Neural progenitor cell (in vitro differentiated cells): ENCODE measurements at regions not wholly inside any gene's neighbourhood (a gene's known extent, or its start where the extent isn't known, plus 50 kb on each side); places are given as distances from the start of the nearest gene placed in this dataset.
A peak's percentile ranks its signal among the peaks of the same experiment; 100 is the strongest.

ENCODE experiments used
- DNase-seq: peaks from one replicate; pipeline ENCODE4 v3.0.0-alpha.2; 2016; ENCODE audit warnings: low spot score
- H2AFZ ChIP-seq: fragments of 200-600 bp; sonication (generic); replicated peaks from 2 replicates; pipeline ENCODE4 v1.6.1; 2016; ENCODE audit warnings: antibody characterized with exemption
- H3F3A ChIP-seq: fragments of 200-600 bp; sonication (generic); 2 replicates; pipeline ENCODE4 v1.6.1; 2016; ENCODE audit warnings: antibody characterized with exemption, low read depth
- H3K27ac ChIP-seq: fragments of 200-600 bp; sonication (generic); 2 replicates; pipeline ENCODE4 v1.5.1; 2016; ENCODE audit warnings: mild to moderate bottlenecking
- H3K27me3 ChIP-seq: fragments of 200-600 bp; sonication (generic); 2 replicates; pipeline ENCODE4 v1.6.1; 2016; ENCODE audit warnings: mild to moderate bottlenecking, moderate library complexity
- H3K36me3 ChIP-seq: fragments of 200-600 bp; sonication (generic); 2 replicates; pipeline ENCODE4 v1.5.1; 2016
- H3K4me1 ChIP-seq: fragments of 200-600 bp; sonication (generic); 2 replicates; pipeline ENCODE4 v1.6.1; 2016; ENCODE audit warnings: mixed run types
- H3K4me2 ChIP-seq: fragments of 200-600 bp; sonication (generic); 2 replicates; pipeline ENCODE4 v1.6.1; 2016
- H3K4me3 ChIP-seq: fragments of 200-600 bp; sonication (generic); 2 replicates; pipeline ENCODE4 v1.5.1; 2016
- H3K79me2 ChIP-seq: fragments of 200-600 bp; sonication (generic); 2 replicates; pipeline ENCODE4 v1.6.1; 2016; ENCODE audit warnings: low read depth
- H3K9ac ChIP-seq: fragments of 200-600 bp; sonication (generic); 2 replicates; pipeline ENCODE4 v1.6.1; 2016
- H3K9me3 ChIP-seq: fragments of 200-600 bp; sonication (generic); 2 replicates; pipeline ENCODE4 v1.5.1; 2016; ENCODE audit warnings: low read depth
- H4K20me1 ChIP-seq: fragments of 200-600 bp; sonication (generic); 2 replicates; pipeline ENCODE4 v1.6.1; 2016; ENCODE audit warnings: low read depth
- H3K27ac Mint-ChIP-seq: 3 replicates; pipeline ENCODE4 v1.8.0; 2021; ENCODE audit warnings: mixed read lengths
- H3K27me3 Mint-ChIP-seq: 2 replicates; pipeline ENCODE4 v1.8.0; 2022; ENCODE audit warnings: low read depth, mild to moderate bottlenecking, inconsistent platforms, moderate library complexity, mixed read lengths; ENCODE audit not compliant: insufficient read depth
- H3K36me3 Mint-ChIP-seq: 3 replicates; pipeline ENCODE4 v1.8.0; 2021; ENCODE audit warnings: mixed read lengths
- H3K4me1 Mint-ChIP-seq: 3 replicates; pipeline ENCODE4 v1.8.0; 2021; ENCODE audit warnings: mixed read lengths
- H3K4me3 Mint-ChIP-seq: 3 replicates; pipeline ENCODE4 v1.8.0; 2021; ENCODE audit warnings: mild to moderate bottlenecking, moderate library complexity, mixed read lengths
- H3K9me3 Mint-ChIP-seq: 3 replicates; pipeline ENCODE4 v1.8.0; 2020; ENCODE audit warnings: mixed read lengths
- CTCF ChIP-seq: fragments of 200-600 bp; sonication (generic); IDR thresholded peaks from 2 replicates; pipeline ENCODE4 v1.5.1; 2017; ENCODE audit warnings: antibody characterized with exemption, mild to moderate bottlenecking
- EZH2 ChIP-seq: fragments of 200-600 bp; sonication (generic); IDR thresholded peaks from 2 replicates; pipeline ENCODE4 v1.6.1; 2017; ENCODE audit warnings: antibody characterized with exemption, mild to moderate bottlenecking, moderate library complexity
- EZH2phosphoT487 ChIP-seq: fragments of 200-600 bp; sonication (generic); IDR thresholded peaks from 2 replicates; pipeline ENCODE4 v1.6.1; 2017; ENCODE audit warnings: antibody characterized with exemption

- no peak overlapping the region for H3K4me3 Mint-ChIP-seq
- Histone ChIP-seq H3K4me2 (no peak overlapping the region), H2AFZ (peak overlapping the region; percentile 76), H3F3A (no peaks in the 10 kb centered on the region), H4K20me1 (no peaks in the 10 kb centered on the region), H3K27ac (no peak overlapping the region), H3K9ac (no peak overlapping the region), H3K36me3 (no peaks in the 10 kb centered on the region), H3K9me3 (no peaks in the 10 kb centered on the region), H3K79me2 (no peaks in the 10 kb centered on the region), H3K4me1 (no peaks in the 10 kb centered on the region), H3K4me3 (no peak overlapping the region), H3K27me3 (no peaks in the 10 kb centered on the region)
- no peak for TF ChIP-seq CTCF
- TF ChIP-seq EZH2: no peak
- TF ChIP-seq EZH2phosphoT487: no peak
- peaks cover under 1% of the 10 kb centered on the region for H3K9me3 Mint-ChIP-seq
- DNase-seq: no peak
- peaks cover 11% of the 10 kb centered on the region for H3K4me1 Mint-ChIP-seq
- H3K27ac Mint-ChIP-seq: no peak overlapping the region
- no peaks in the 10 kb centered on the region for H3K36me3 Mint-ChIP-seq
- H3K27me3 Mint-ChIP-seq: no peaks in the 10 kb centered on the region
Observed at GRCh38 chr10:27614776-27615175, 110.7 kb downstream of the RAB18 start.

GRCh38 chr10:27618036-27618615 lies 114.0 kb downstream of the RAB18 start:
- no peak overlapping the region for H3K4me3 ChIP-seq
- Mint-ChIP-seq H3K27ac (no peak overlapping the region), H3K4me1 (peaks cover 9% of the 10 kb centered on the region), H3K36me3 (no peaks in the 10 kb centered on the region), H3K9me3 (peaks cover 3% of the 10 kb centered on the region), H3K4me3 (no peak overlapping the region), H3K27me3 (no peaks in the 10 kb centered on the region)
- no peak overlapping the region for H3K4me2 ChIP-seq
- no peak overlapping the region for H2AFZ ChIP-seq
- TF ChIP-seq EZH2phosphoT487: no peak
- no peak for TF ChIP-seq CTCF
- TF ChIP-seq EZH2: no peak
- H3K27ac ChIP-seq: no peak overlapping the region
- H3K9ac ChIP-seq: no peak overlapping the region
- DNase-seq: no peak
- H3F3A ChIP-seq: no peaks in the 10 kb centered on the region
- no peaks in the 10 kb centered on the region for H4K20me1 ChIP-seq
- no peaks in the 10 kb centered on the region for H3K79me2 ChIP-seq
- no peaks in the 10 kb centered on the region for H3K9me3 ChIP-seq
- no peaks in the 10 kb centered on the region for H3K27me3 ChIP-seq
- no peaks in the 10 kb centered on the region for H3K4me1 ChIP-seq
- no peaks in the 10 kb centered on the region for H3K36me3 ChIP-seq

- H3K4me1 ChIP-seq: no peaks in the 10 kb centered on the region
- no peak overlapping the region for H3K4me2 ChIP-seq
- H3K9me3 ChIP-seq: no peaks in the 10 kb centered on the region
- H3K27me3 Mint-ChIP-seq: no peaks in the 10 kb centered on the region
- no peak overlapping the region for H3K27ac Mint-ChIP-seq
- H3K36me3 Mint-ChIP-seq: no peaks in the 10 kb centered on the region
- peaks cover 3% of the 10 kb centered on the region for H3K9me3 Mint-ChIP-seq
- H3K36me3 ChIP-seq: no peaks in the 10 kb centered on the region
- no peak for TF ChIP-seq CTCF
- no peak for TF ChIP-seq EZH2phosphoT487
- no peak for TF ChIP-seq EZH2
- DNase-seq: no peak
- H3K4me3 ChIP-seq: no peak overlapping the region
- H3F3A ChIP-seq: no peaks in the 10 kb centered on the region
- H3K27me3 ChIP-seq: no peaks in the 10 kb centered on the region
- H3K4me3 Mint-ChIP-seq: no peak overlapping the region
- peaks cover 9% of the 10 kb centered on the region for H3K4me1 Mint-ChIP-seq
- H3K27ac ChIP-seq: no peak overlapping the region
- H3K9ac ChIP-seq: no peak overlapping the region
- H4K20me1 ChIP-seq: no peaks in the 10 kb centered on the region
- H3K79me2 ChIP-seq: no peaks in the 10 kb centered on the region
- H2AFZ ChIP-seq: no peak overlapping the region
Observed at GRCh38 chr10:27618906-27619305, 114.8 kb downstream of the RAB18 start.
